ENCODE measurements at regions not wholly inside any gene's neighbourhood (a gene's known extent, or its start where the extent isn't known, plus 50 kb on each side); places are given as distances from the start of the nearest gene placed in this dataset.

DNA sequence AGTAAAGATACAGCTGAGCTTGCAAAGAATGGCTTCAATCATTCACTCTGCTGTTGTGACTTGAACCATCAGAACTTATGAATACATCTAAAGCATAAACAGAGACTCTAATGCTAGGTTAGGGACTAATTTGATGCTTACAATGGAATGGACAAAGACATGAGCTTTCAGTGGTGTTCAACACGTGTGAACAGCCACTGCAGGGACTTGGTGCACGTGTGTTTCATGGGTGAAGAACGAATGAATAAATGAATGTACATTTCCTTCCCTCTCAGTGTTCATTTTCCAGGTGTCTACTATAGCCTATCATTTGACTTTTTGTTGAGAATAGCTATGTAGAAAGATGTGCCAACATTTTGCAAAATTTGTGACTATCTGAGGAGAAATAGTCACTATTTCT lies 98.3 kb downstream of the VIP start:
- FAIRE-seq, result no peak

DNA sequence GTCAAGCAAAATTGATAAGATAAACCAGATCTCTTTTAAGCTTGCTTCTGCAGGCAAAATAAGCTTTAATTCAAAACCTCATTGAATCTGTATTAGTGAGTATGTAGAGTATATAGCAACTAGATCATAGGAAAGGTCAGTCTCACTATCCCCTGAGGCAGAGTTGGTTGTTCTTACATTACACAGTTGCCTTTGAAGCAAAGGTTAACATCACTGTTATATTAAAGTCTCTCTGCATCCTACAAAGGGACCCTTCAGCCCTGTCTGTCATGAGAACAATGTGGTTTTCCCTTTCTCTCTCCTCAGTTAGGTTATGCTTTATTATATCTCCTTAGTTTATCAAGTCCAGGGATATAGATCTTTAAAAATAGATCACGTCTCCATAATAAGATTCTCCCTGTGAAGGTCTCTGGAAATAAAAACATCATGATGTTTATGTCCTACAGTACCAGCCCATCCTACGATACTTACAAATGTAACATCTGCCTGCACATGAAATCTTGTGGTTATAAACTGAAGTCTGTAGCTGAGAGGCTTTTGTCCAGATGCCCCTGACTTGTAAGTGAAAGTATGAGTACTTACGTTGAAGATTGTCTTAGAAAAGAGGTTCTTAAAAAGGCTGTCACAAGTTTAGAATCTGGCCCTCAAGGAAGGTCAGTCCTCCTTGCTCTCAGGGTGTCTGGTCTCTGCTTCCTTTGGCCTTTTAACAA lies 103.6 kb downstream of the VIP start:
- Histone ChIP-seq H3K4me1 (ENCODE audit: insufficient read depth, low read length) (no peaks in the 10 kb centered on the region), H3K9ac (ENCODE audit: low read length) (no peak overlapping the region), H3K27ac (ENCODE audit: low read depth, low read length) (no peak overlapping the region), H3K79me2 (ENCODE audit: insufficient read depth, low read length) (no peaks in the 10 kb centered on the region), H3K9me3 (ENCODE audit: insufficient read depth, low read depth, low read length) (no peaks in the 10 kb centered on the region), H3K4me2 (ENCODE audit: low read length) (no peak overlapping the region), H3K4me3 (ENCODE audit: insufficient read depth, low read depth, low read length) (no peak overlapping the region), H2AFZ (ENCODE audit: low read depth, low read length) (no peak overlapping the region), H3K36me3 (ENCODE audit: insufficient read depth, low read length) (no peaks in the 10 kb centered on the region), H3K27me3 (ENCODE audit: insufficient read depth, low read length) (no peaks in the 10 kb centered on the region), H4K20me1 (ENCODE audit: insufficient read depth, low read length) (no peaks in the 10 kb centered on the region)
- H3K27ac Mint-ChIP-seq (ENCODE audit: unreplicated experiment), result no peak overlapping the region
- FAIRE-seq (no peak), DNase-seq (ENCODE audit: low read depth) (no peak)
- H3K4me1 Mint-ChIP-seq (ENCODE audit: low read depth, unreplicated experiment), result no peaks in the 10 kb centered on the region
- H3K36me3 Mint-ChIP-seq (ENCODE audit: low read depth, unreplicated experiment), result no peaks in the 10 kb centered on the region
- peaks cover 5% of the 10 kb centered on the region for H3K27me3 Mint-ChIP-seq (ENCODE audit: low read depth, unreplicated experiment)
- no peaks in the 10 kb centered on the region for H3K9me3 Mint-ChIP-seq (ENCODE audit: unreplicated experiment)
- no peak for TF ChIP-seq CTCF (IDR thresholded peaks at IDR 0.05; ENCODE audit: insufficient read depth, low read depth, low read length)
- no peak for TF ChIP-seq EZH2 (IDR thresholded peaks at IDR 0.05; ENCODE audit: insufficient read depth, low read length)
- no peak overlapping the region for H3K4me3 Mint-ChIP-seq (ENCODE audit: unreplicated experiment)

More for the DNA sequence above, 98.3 kb downstream of the VIP start:
- Histone ChIP-seq H3K4me1 (ENCODE audit: insufficient read depth, low read length) (no peaks in the 10 kb centered on the region), H3K36me3 (ENCODE audit: insufficient read depth, low read length) (no peaks in the 10 kb centered on the region), H3K9ac (ENCODE audit: low read length) (no peak overlapping the region), H4K20me1 (ENCODE audit: insufficient read depth, low read length) (no peaks in the 10 kb centered on the region), H3K4me3 (ENCODE audit: insufficient read depth, low read depth, low read length) (no peak overlapping the region), H2AFZ (ENCODE audit: low read depth, low read length) (no peak overlapping the region), H3K4me2 (ENCODE audit: low read length) (no peak overlapping the region), H3K27ac (ENCODE audit: low read depth, low read length) (no peak overlapping the region), H3K9me3 (ENCODE audit: insufficient read depth, low read depth, low read length) (no peaks in the 10 kb centered on the region), H3K79me2 (ENCODE audit: insufficient read depth, low read length) (no peaks in the 10 kb centered on the region), H3K27me3 (ENCODE audit: insufficient read depth, low read length) (no peaks in the 10 kb centered on the region)
- Mint-ChIP-seq H3K27me3 (ENCODE audit: low read depth, unreplicated experiment) (peaks cover 5% of the 10 kb centered on the region), H3K4me3 (ENCODE audit: unreplicated experiment) (no peak overlapping the region), H3K36me3 (ENCODE audit: low read depth, unreplicated experiment) (no peaks in the 10 kb centered on the region), H3K9me3 (ENCODE audit: unreplicated experiment) (peaks cover 5% of the 10 kb centered on the region), H3K4me1 (ENCODE audit: low read depth, unreplicated experiment) (no peaks in the 10 kb centered on the region), H3K27ac (ENCODE audit: unreplicated experiment) (no peak overlapping the region)
- DNase-seq (ENCODE audit: low read depth), result no peak
- no peak for TF ChIP-seq EZH2 (IDR thresholded peaks at IDR 0.05; ENCODE audit: insufficient read depth, low read length)
- TF ChIP-seq CTCF (IDR thresholded peaks at IDR 0.05; ENCODE audit: insufficient read depth, low read depth, low read length), result no peak

DNA sequence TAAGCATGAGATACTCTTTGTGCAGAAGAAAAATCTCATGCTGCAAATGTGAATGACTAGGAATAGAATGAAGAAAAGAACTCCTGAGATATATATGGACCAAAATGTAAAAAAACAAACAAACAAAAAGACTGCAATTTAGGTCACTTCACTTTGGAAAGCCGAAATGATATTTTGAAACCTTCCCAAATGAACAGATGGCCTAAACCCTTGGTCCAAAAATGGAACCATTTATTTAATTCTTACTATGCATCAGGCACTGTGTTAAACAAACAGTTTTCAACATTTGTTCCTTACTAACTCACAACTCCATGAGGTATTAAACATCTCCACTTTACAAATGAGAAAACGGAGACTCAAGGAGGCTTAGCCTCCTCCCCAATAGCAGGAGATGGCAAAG lies 107.5 kb downstream of the VIP start:
- TF ChIP-seq EZH2 (IDR thresholded peaks at IDR 0.05; ENCODE audit: insufficient read depth, low read length) (no peak), CTCF (IDR thresholded peaks at IDR 0.05; ENCODE audit: insufficient read depth, low read depth, low read length) (no peak)
- FAIRE-seq (no peak), DNase-seq (ENCODE audit: low read depth) (no peak)
- H3K27ac Mint-ChIP-seq (ENCODE audit: unreplicated experiment), result no peak overlapping the region
- no peak overlapping the region for H3K27ac ChIP-seq (ENCODE audit: low read depth, low read length)
- H3K4me2 ChIP-seq (ENCODE audit: low read length), result no peak overlapping the region
- no peaks in the 10 kb centered on the region for H3K79me2 ChIP-seq (ENCODE audit: insufficient read depth, low read length)
- no peak overlapping the region for H2AFZ ChIP-seq (ENCODE audit: low read depth, low read length)
- no peaks in the 10 kb centered on the region for H3K36me3 Mint-ChIP-seq (ENCODE audit: low read depth, unreplicated experiment)
- H3K27me3 ChIP-seq (ENCODE audit: insufficient read depth, low read length), result no peaks in the 10 kb centered on the region
- no peak overlapping the region for H3K9ac ChIP-seq (ENCODE audit: low read length)
- H3K9me3 ChIP-seq (ENCODE audit: insufficient read depth, low read depth, low read length), result no peaks in the 10 kb centered on the region
- no peaks in the 10 kb centered on the region for H3K27me3 Mint-ChIP-seq (ENCODE audit: low read depth, unreplicated experiment)
- H3K4me1 Mint-ChIP-seq (ENCODE audit: low read depth, unreplicated experiment), result no peaks in the 10 kb centered on the region
- no peaks in the 10 kb centered on the region for H4K20me1 ChIP-seq (ENCODE audit: insufficient read depth, low read length)
- H3K4me3 ChIP-seq (ENCODE audit: insufficient read depth, low read depth, low read length), result no peak overlapping the region
- H3K4me3 Mint-ChIP-seq (ENCODE audit: unreplicated experiment), result no peak overlapping the region
- no peaks in the 10 kb centered on the region for H3K4me1 ChIP-seq (ENCODE audit: insufficient read depth, low read length)
- no peaks in the 10 kb centered on the region for H3K36me3 ChIP-seq (ENCODE audit: insufficient read depth, low read length)
- no peaks in the 10 kb centered on the region for H3K9me3 Mint-ChIP-seq (ENCODE audit: unreplicated experiment)
